Common myeloid progenitor, CD34-positive (primary cell): ENCODE measurements at regions not wholly inside any gene's neighbourhood (a gene's known extent, or its start where the extent isn't known, plus 50 kb on each side); places are given as distances from the start of the nearest gene placed in this dataset.
"Not testable (repeated sequence)": the region's sequence is repeated elsewhere in the genome, so short reads cannot be mapped to it uniquely, and the experiment has no call there.

ENCODE experiments used
- CTCF ChIA-PET: fragments of 350-600 bp; sonication (Branson Sonifier 250); formaldehyde crosslinking; loops from one replicate; lab custom pipeline; 2021; ENCODE audit warnings: antibody characterized with exemption; lab: Charles Lee
- POLR2A ChIA-PET: fragments of 350-600 bp; sonication (Branson Sonifier 250); formaldehyde crosslinking; loops from one replicate; lab custom pipeline; 2021; ENCODE audit warnings: antibody characterized with exemption; lab: Charles Lee
- DNase-seq, 3 donors: peaks; one replicate each; pipeline versions ENCODE4 v3.0.0 to v3.0.0-alpha.2; 2013
- H3K27ac ChIP-seq, 2 experiments: 1 replicate in 1 of 2; 2 replicates in 1 of 2; pipeline ENCODE4 v1.7.0; 2013; ENCODE audit warnings: inconsistent platforms in 2 of 2, low read length in 2 of 2, mild to moderate bottlenecking in 2 of 2, low read depth in 1 of 2, moderate library complexity in 1 of 2; ENCODE audit not compliant: severe bottlenecking in 2 of 2, insufficient read depth in 1 of 2, poor library complexity in 1 of 2
- H3K27me3 ChIP-seq, 5 experiments: replicated peaks in 2 of 5; 1 replicate in 3 of 5; 2 replicates in 2 of 5; pipeline versions ENCODE4 v1.6.1 to v1.7.0; 2013; ENCODE audit warnings: low read length in 4 of 5, mild to moderate bottlenecking in 2 of 5, moderate library complexity in 2 of 5, inconsistent platforms in 1 of 5; ENCODE audit not compliant: insufficient read depth in 5 of 5, control insufficient read depth in 4 of 5
- H3K36me3 ChIP-seq, 4 experiments: 1 replicate in 2 of 4; 2 replicates in 2 of 4; pipeline versions ENCODE4 v1.6.1 to v1.7.0; 2013; ENCODE audit warnings: low read length in 3 of 4, control low read depth in 1 of 4, mild to moderate bottlenecking in 1 of 4; ENCODE audit not compliant: control insufficient read depth in 4 of 4, insufficient read depth in 4 of 4
- H3K4me1 ChIP-seq, 4 experiments: 1 replicate in 3 of 4; 2 replicates in 1 of 4; pipeline versions ENCODE4 v1.6.1 to v1.7.1; 2013; ENCODE audit warnings: low read length in 3 of 4, mild to moderate bottlenecking in 3 of 4, control low read depth in 1 of 4, inconsistent platforms in 1 of 4, moderate library complexity in 1 of 4; ENCODE audit not compliant: control insufficient read depth in 4 of 4, insufficient read depth in 4 of 4; ENCODE audit errors: control extremely low read depth in 1 of 4
- H3K4me3 ChIP-seq, 7 experiments: 1 replicate in 4 of 7; 2 replicates in 3 of 7; pipeline versions ENCODE4 v1.5.1 to v1.7.0; 2013; ENCODE audit warnings: mild to moderate bottlenecking in 7 of 7, low read length in 6 of 7, moderate library complexity in 6 of 7, inconsistent platforms in 2 of 7, low read depth in 2 of 7, control low read depth in 1 of 7; ENCODE audit not compliant: insufficient read depth in 4 of 7, control insufficient read depth in 1 of 7; ENCODE audit errors: extremely low read depth in 1 of 7
- H3K9me3 ChIP-seq, 5 experiments: 1 replicate in 4 of 5; 2 replicates in 1 of 5; pipeline versions ENCODE4 v1.6.1 to v1.7.1; 2013; ENCODE audit warnings: low read length in 4 of 5, mild to moderate bottlenecking in 2 of 5, inconsistent platforms in 1 of 5, low read depth in 1 of 5, moderate library complexity in 1 of 5; ENCODE audit not compliant: control insufficient read depth in 4 of 5, insufficient read depth in 2 of 5; ENCODE audit errors: control extremely low read depth in 1 of 5
- WGBS: methylation state at CpG from one replicate; pipeline ENCODE4 v1.1.5; 2013; ENCODE audit not compliant: insufficient coverage; 5-methylcytosine and 5-hydroxymethylcytosine counted together

DNA sequence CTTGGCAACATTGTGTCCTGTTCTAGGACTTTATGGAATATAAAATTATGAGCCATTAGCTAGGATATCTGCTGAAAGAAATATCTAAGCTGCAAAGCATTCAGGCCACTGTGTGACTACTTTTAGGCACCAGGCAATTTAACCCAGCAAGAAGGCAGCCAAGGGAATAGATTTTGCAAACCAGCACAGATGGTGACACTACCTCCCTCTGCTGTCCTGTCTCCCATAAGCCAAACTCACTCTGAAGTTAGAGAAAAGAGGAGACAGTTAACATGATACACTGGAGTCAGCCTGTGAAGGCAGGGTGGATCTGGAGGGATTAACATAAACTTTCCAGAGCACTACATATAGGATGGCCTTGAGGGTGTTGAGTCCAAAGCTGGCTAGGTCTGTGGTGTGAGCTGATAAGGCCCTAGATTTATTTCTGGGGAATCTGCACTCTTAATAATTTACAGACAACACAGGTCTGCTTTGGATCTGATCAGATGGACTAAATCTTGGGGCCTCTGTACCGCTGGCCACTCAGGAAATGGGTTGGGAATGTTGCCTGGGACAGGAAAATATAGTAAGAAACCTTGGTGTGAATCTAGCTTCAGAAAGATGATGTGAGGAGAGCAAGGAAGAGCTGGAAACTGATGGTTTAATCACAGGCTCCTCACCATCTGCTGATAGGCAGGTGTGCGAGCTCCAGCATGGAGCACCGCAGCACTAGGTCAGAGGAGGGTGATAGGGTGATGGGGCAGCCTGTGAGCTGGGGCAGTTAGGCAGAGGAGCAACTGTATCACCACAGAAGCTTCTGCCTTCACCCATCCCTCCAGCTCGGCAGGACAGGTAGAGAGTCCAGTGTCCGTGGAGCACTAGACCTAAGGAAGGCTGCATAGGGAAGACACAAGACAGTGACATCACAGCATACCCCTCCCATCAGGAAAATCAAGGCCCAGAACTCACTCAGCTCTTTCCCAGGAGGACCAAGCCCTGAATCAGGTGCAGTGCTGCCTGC is 229.9 kb upstream of the PRSS1 start:
- H3K9me3 ChIP-seq, result no peaks in the 10 kb centered on the region
- ChIA-PET POLR2A (no interaction called here), CTCF (interaction anchor here (0.6 to 16.6 kb wide), 29 partner anchors 9 to 215 kb away, joined by 3 to 403 read pairs (median 4); no protein-coding TSS in a partner anchor)
- peaks cover 2 to 33% (median 23%) of the 10 kb centered on the region in 4 experiments for H3K4me1 ChIP-seq
- H3K36me3 ChIP-seq, result no peaks in the 10 kb centered on the region
- WGBS, result 87% methylated on average over 4 of the region's 5 CpGs
- no peak overlapping the region for H3K27ac ChIP-seq
- DNase-seq, result peak; percentile 40 to 42 (median 41)
- no peak overlapping the region for H3K4me3 ChIP-seq
- H3K27me3 ChIP-seq, result no peaks in the 10 kb centered on the region

DNA sequence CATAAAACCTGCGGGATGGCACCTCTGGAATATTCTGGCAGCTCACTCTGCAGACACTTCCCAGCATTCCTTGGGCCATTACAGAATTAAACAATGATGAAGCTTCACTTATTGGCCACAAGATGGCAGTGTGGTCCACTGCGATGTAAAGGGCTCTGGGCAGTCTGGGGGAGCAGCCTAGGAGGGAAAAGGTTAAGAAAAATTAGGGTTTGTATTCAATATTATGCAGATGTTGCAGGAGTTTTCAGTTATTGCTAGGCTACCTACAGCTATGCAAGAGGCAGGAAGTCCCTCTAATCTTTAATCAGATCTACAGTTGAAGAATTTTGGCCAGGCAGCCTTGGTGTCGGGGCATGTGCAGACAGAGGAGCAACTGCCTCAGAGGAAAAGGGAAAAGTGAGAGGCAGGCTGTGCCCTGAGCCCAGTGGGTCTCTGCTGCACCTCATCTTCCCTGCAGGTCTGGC is 233.2 kb upstream of the PRSS1 start:
- ChIA-PET POLR2A (no interaction called here), CTCF (interaction anchor here (0.7 to 16.6 kb wide), 30 partner anchors 10 to 299 kb away, joined by 3 to 403 read pairs (median 4); no protein-coding TSS in a partner anchor)
- peak; percentile 73 to 87 (median 83) for DNase-seq
- no peaks in the 10 kb centered on the region for H3K9me3 ChIP-seq
- H3K4me3 ChIP-seq, result peak overlapping the region in 1 of 7 experiments; percentile 6
- peaks cover 2 to 35% (median 23%) of the 10 kb centered on the region in 4 experiments for H3K4me1 ChIP-seq
- WGBS, result 0% methylated on average over 3 of the region's 3 CpGs
- no peaks in the 10 kb centered on the region for H3K36me3 ChIP-seq
- no peaks in the 10 kb centered on the region for H3K27me3 ChIP-seq
- H3K27ac ChIP-seq, result no peak overlapping the region

DNA sequence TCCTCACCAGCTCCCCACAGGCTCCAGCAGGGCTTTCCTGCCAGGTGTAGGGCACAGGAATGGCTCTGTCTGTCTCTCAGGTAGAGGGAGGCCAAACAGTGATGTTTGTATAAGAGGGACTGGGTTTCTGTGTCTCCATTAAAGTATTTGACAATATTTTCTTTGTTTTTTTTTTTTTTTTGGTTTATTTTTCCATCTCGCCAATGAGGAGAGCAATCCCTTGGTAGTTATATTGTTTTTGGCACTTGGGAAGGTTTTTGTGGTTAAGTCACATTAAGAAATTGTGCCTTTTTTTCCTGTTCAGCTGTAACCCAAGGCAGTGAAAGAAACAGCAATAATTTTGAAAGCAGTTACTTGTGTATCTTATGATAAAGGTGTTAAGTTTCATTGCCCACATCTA is 234.6 kb upstream of the PRSS1 start:
- H3K4me1 ChIP-seq, result peaks cover 2 to 35% (median 22%) of the 10 kb centered on the region in 4 experiments
- H3K27me3 ChIP-seq, H3K4me3 ChIP-seq, H3K9me3 ChIP-seq, DNase-seq, H3K36me3 ChIP-seq, H3K27ac ChIP-seq: not testable (repeated sequence)
- no CpG with 5 or more reads among the region's 1 CpG for WGBS
- POLR2A ChIA-PET, result interaction anchor here (0.7 kb wide), 1 partner anchor 273 kb away, joined by 5 read pairs; no protein-coding TSS in a partner anchor
- CTCF ChIA-PET, result interaction anchor here (1.1 to 16.6 kb wide), 8 partner anchors 12 to 114 kb away, joined by 3 to 403 read pairs (median 11); no protein-coding TSS in a partner anchor

DNA sequence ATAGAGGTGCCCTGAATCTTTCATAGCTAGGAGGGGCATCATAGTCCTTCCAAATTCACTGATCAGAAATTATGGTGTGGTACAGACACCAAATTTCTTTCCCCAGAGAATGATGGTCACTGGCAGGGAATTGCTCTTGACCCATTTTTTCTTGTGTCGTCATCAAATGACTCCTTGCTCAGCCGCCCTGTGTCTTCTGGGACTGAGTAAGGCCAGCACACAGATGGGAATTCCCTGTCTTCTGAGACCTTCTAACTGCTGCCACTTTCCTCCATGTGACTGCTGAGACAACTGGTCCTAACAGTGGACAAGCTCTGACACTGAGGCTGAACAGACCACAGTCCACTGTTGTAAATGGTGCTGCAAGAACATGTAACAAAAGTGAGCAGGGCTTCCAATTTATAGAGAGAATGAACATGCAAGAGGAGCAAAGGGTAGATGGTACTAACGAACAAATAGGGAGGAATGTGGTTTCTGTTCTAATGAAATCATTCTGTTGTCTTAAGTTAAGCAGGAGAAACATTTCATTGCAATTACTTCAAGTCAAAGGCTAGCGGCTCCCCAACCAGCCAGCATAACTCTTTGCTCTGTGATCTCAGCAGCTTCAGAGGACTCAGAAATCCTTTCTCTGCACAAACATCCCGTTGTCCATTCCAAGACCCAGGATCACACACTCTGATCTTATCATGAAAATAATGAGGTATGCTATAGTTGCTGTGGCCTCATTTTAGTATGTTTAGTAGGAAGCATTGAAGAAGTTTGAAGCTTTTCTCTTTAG is 235.9 kb upstream of the PRSS1 start:
- Histone ChIP-seq H3K27me3 (no peaks in the 10 kb centered on the region), H3K4me1 (peaks cover 2 to 26% (median 16%) of the 10 kb centered on the region in 4 experiments), H3K4me3 (no peak overlapping the region), H3K27ac (no peak overlapping the region), H3K36me3 (no peaks in the 10 kb centered on the region), H3K9me3 (no peaks in the 10 kb centered on the region)
- ChIA-PET CTCF (interaction anchor here (0.8 to 16.6 kb wide), 9 partner anchors 11 to 127 kb away, joined by 3 to 403 read pairs (median 4); no protein-coding TSS in a partner anchor), POLR2A (no interaction called here)
- no peak for DNase-seq
- 95% methylated on average over 3 of the region's 5 CpGs for WGBS

DNA sequence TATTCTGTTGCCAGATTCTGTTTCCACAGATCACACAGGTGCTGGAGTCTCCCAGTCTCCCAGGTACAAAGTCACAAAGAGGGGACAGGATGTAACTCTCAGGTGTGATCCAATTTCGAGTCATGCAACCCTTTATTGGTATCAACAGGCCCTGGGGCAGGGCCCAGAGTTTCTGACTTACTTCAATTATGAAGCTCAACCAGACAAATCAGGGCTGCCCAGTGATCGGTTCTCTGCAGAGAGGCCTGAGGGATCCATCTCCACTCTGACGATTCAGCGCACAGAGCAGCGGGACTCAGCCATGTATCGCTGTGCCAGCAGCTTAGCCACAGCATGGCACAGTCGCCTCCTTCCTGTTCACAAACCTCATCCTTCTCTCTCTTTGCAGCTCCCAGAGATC is 237.5 kb upstream of the PRSS1 start:
- Histone ChIP-seq H3K4me1 (peaks cover 2 to 23% (median 19%) of the 10 kb centered on the region in 4 experiments), H3K27ac (no peak overlapping the region), H3K4me3 (no peak overlapping the region), H3K36me3 (no peaks in the 10 kb centered on the region), H3K27me3 (no peaks in the 10 kb centered on the region), H3K9me3 (no peaks in the 10 kb centered on the region)
- DNase-seq, result no peak
- POLR2A ChIA-PET, result no interaction called here
- CTCF ChIA-PET, result interaction anchor here (1.7 to 63.1 kb wide), 3 partner anchors 13 to 117 kb away, joined by 3 to 2564 read pairs (median 55); no protein-coding TSS in a partner anchor
- WGBS, result 83% methylated on average over 6 of the region's 7 CpGs

DNA sequence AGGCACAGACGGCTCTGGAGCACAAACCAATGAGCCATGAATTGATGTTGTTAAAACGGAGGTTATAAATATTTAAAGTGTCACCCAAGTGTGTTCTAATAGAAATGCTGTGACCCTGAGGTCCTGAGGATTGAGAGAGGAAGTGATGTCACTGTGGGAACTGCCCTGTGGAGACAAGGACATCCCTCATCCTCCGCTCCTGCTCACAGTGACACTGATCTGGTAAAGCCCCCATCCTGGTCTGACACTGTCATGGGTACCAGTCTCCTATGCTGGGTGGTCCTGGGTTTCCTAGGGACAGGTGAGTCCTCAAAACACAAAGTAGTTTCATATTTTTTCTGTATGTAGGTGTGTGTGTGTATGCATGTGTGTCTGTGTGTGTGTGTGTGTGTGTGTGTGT is 237.9 kb upstream of the PRSS1 start:
- Histone ChIP-seq H3K4me3 (no peak overlapping the region), H3K9me3 (no peaks in the 10 kb centered on the region), H3K27me3 (no peaks in the 10 kb centered on the region), H3K36me3 (no peaks in the 10 kb centered on the region), H3K27ac (no peak overlapping the region), H3K4me1 (peaks cover 1 to 21% (median 19%) of the 10 kb centered on the region in 4 experiments)
- WGBS, result 96% methylated on average over 3 of the region's 3 CpGs
- DNase-seq, result no peak
- ChIA-PET CTCF (interaction anchor here (1.7 to 63.1 kb wide), 4 partner anchors 9 to 117 kb away, joined by 3 to 2564 read pairs (median 229); no protein-coding TSS in a partner anchor), POLR2A (interaction anchor here (0.6 kb wide), 1 partner anchor 20 kb away, joined by 3 read pairs; no protein-coding TSS in a partner anchor)
